ENCODE measurements at regions not wholly inside any gene's neighbourhood (a gene's known extent, or its start where the extent isn't known, plus 50 kb on each side); places are given as distances from the start of the nearest gene placed in this dataset.

DNA sequence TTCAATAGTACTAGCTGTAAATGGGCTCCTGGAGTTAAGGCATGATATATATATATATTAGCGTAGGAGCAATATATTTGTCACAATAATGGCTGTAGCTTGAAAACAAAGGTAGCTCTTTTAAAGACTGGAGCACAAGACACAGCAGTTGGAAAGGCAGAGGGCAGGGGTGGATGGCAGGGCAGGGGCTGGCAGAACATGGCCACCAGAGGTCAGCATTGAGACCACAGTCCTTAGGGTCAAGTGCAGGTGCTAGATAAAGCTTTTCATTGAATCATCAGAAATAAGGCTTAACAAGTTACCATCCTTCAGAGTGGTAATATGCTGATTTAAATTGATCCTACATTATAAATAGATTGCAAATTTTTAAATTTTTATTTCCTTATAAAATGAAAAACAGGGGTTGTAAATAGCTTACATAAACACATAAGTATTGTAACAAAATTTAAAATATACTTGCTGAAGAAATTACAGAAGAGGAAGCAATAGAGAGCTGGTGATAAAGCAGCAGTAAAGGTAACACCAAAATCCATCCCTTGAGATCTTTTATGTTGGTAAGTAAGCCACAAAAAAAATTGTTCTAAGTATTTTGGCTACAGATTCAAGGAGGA lies 161.2 kb upstream of the PIEZO2 start:
- Histone ChIP-seq H3K4me2 (ENCODE audit: insufficient read depth, low read length) (no peak overlapping the region), H3K79me2 (ENCODE audit: control insufficient read depth, insufficient read depth, low read length) (no peaks in the 10 kb centered on the region), H4K20me1 (replicated peaks; ENCODE audit: control insufficient read depth, insufficient read depth, low read length) (no peaks in the 10 kb centered on the region), H3K27ac (ENCODE audit: extremely low read depth, low read depth, low read length) (no peak overlapping the region), H3K36me3 (ENCODE audit: control insufficient read depth, insufficient read depth, low read length) (no peaks in the 10 kb centered on the region), H3K4me3 (no peak overlapping the region), H3K27me3 (ENCODE audit: control insufficient read depth in 2 of 2, insufficient read depth in 2 of 2, low read length in 2 of 2) (no peaks in the 10 kb centered on the region; a peak in 1 of 5 replicates), H3K9me3 (replicated peaks; ENCODE audit: control insufficient read depth, insufficient read depth, low read depth, low read length) (no peaks in the 10 kb centered on the region), H3K9ac (ENCODE audit: insufficient read depth in 1 of 2, low read depth in 2 of 2, low read length in 2 of 2) (no peak overlapping the region), H3K9me1 (ENCODE audit: control insufficient read depth, insufficient read depth, low read length) (no peaks in the 10 kb centered on the region), H2AFZ (ENCODE audit: low read depth, low read length) (no peak overlapping the region), H3K4me1 (replicated peaks in 1 of 2; ENCODE audit: control insufficient read depth in 2 of 2, insufficient read depth in 2 of 2, low read length in 2 of 2) (no peaks in the 10 kb centered on the region)
- ChIA-PET POLR2A (no interaction called here), CTCF (ENCODE audit: low intra/inter-chr PET ratio) (interaction anchor here (2.1 to 2.4 kb wide), 2 partner anchors 209 to 242 kb away, joined by 6 to 8 read pairs; no protein-coding TSS in a partner anchor)
- intact Hi-C loops (cut with micrococcal nuclease) (loop anchor here (1.0 kb wide), 1 partner anchor 243 kb away; no protein-coding TSS in a partner anchor), in situ Hi-C loops (cut with MboI) (no loop called here)
- FAIRE-seq: peak; percentile 54
- TF ChIP-seq, protein P1, sequence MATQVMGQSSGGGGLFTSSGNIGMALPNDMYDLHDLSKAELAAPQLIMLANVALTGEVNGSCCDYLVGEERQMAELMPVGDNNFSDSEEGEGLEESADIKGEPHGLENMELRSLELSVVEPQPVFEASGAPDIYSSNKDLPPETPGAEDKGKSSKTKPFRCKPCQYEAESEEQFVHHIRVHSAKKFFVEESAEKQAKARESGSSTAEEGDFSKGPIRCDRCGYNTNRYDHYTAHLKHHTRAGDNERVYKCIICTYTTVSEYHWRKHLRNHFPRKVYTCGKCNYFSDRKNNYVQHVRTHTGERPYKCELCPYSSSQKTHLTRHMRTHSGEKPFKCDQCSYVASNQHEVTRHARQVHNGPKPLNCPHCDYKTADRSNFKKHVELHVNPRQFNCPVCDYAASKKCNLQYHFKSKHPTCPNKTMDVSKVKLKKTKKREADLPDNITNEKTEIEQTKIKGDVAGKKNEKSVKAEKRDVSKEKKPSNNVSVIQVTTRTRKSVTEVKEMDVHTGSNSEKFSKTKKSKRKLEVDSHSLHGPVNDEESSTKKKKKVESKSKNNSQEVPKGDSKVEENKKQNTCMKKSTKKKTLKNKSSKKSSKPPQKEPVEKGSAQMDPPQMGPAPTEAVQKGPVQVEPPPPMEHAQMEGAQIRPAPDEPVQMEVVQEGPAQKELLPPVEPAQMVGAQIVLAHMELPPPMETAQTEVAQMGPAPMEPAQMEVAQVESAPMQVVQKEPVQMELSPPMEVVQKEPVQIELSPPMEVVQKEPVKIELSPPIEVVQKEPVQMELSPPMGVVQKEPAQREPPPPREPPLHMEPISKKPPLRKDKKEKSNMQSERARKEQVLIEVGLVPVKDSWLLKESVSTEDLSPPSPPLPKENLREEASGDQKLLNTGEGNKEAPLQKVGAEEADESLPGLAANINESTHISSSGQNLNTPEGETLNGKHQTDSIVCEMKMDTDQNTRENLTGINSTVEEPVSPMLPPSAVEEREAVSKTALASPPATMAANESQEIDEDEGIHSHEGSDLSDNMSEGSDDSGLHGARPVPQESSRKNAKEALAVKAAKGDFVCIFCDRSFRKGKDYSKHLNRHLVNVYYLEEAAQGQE (IDR thresholded peaks at IDR 0.05; ENCODE audit: borderline replicate concordance): peak; percentile 11; the same call in 1 of the 2 replicates
- TF ChIP-seq, protein P1 (CRISPR knock-in tag; IDR thresholded peaks at IDR 0.05; ENCODE audit: low read depth): no peak
- TF ChIP-seq NFIC (IDR thresholded peaks at IDR 0.05) (no peak), RAD21 (CRISPR knock-in tag; conservative IDR thresholded peaks at IDR 0.05 in 1 of 2, IDR thresholded peaks at IDR 0.05 in 1 of 2) (peak in 1 of 2 experiments; percentile 46; a peak in 2 of 4 replicates), SMC3 (conservative IDR thresholded peaks at IDR 0.05; ENCODE audit: insufficient read depth, low read depth, low read length) (0 out of 2 replicates have a peak, but pooled peaks have one; percentile 44)
- TF ChIP-seq, protein P2, sequence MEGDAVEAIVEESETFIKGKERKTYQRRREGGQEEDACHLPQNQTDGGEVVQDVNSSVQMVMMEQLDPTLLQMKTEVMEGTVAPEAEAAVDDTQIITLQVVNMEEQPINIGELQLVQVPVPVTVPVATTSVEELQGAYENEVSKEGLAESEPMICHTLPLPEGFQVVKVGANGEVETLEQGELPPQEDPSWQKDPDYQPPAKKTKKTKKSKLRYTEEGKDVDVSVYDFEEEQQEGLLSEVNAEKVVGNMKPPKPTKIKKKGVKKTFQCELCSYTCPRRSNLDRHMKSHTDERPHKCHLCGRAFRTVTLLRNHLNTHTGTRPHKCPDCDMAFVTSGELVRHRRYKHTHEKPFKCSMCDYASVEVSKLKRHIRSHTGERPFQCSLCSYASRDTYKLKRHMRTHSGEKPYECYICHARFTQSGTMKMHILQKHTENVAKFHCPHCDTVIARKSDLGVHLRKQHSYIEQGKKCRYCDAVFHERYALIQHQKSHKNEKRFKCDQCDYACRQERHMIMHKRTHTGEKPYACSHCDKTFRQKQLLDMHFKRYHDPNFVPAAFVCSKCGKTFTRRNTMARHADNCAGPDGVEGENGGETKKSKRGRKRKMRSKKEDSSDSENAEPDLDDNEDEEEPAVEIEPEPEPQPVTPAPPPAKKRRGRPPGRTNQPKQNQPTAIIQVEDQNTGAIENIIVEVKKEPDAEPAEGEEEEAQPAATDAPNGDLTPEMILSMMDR (IDR thresholded peaks at IDR 0.05 in 2 of 3, conservative IDR thresholded peaks at IDR 0.05 in 1 of 3; ENCODE audit: insufficient read depth in 2 of 3, low read depth in 1 of 3, low read length in 3 of 3): peak; percentile 60 to 70 (median 65)
- peak; percentile 28 to 56 (median 40) for DNase-seq (ENCODE audit: extremely low read depth in 1 of 4, low spot score in 3 of 4)
- peak; percentile 87 for ATAC-seq
- no TSS peak for BruUV-seq (replicated peaks)
- WGBS (ENCODE audit: insufficient coverage, low coverage, missing lambda C conversion rate): 0% methylated on average over 1 of the region's 1 CpG

Data from K562 (cell line).